ENCODE measurements at regions not wholly inside any gene's neighbourhood (a gene's known extent, or its start where the extent isn't known, plus 50 kb on each side); places are given as distances from the start of the nearest gene placed in this dataset.

- intact Hi-C loops (cut with micrococcal nuclease; ENCODE audit: unreplicated experiment) = no loop called here
- WGBS (ENCODE audit: low lambda C conversion rate) = 14% methylated on average over 2 of the region's 2 CpGs
- no peak overlapping the region for H3K9ac ChIP-seq (ENCODE audit: insufficient read depth, low read depth, low read length)
- H3K9me3 ChIP-seq (ENCODE audit: low read length) = no peaks in the 10 kb centered on the region
- H2AFZ ChIP-seq (ENCODE audit: low read length) = no peak overlapping the region
- H3K36me3 ChIP-seq (replicated peaks in 1 of 2; ENCODE audit: control insufficient read depth in 1 of 2, insufficient read depth in 2 of 2, low read length in 2 of 2) = no peaks in the 10 kb centered on the region
- no peaks in the 10 kb centered on the region for H3K4me1 ChIP-seq (ENCODE audit: insufficient read depth, low read length)
- no peak overlapping the region for H3K4me2 ChIP-seq (ENCODE audit: low read depth, low read length)
- ChIA-PET CTCF (ENCODE audit: low intra/inter-chr PET ratio, low total read pairs) (no interaction called here), POLR2A (no interaction called here)
- H3K27ac ChIP-seq (ENCODE audit: extremely low read length, insufficient read depth, low read length) = no peak overlapping the region
- H4K20me1 ChIP-seq (ENCODE audit: insufficient read depth, low read length) = no peaks in the 10 kb centered on the region
- no peak for TF ChIP-seq CC2D1A (CRISPR knock-in tag; IDR thresholded peaks at IDR 0.05)
- no peak for TF ChIP-seq ZNF460 (CRISPR knock-in tag; IDR thresholded peaks at IDR 0.05; ENCODE audit: borderline replicate concordance)
- TF ChIP-seq, protein P1, sequence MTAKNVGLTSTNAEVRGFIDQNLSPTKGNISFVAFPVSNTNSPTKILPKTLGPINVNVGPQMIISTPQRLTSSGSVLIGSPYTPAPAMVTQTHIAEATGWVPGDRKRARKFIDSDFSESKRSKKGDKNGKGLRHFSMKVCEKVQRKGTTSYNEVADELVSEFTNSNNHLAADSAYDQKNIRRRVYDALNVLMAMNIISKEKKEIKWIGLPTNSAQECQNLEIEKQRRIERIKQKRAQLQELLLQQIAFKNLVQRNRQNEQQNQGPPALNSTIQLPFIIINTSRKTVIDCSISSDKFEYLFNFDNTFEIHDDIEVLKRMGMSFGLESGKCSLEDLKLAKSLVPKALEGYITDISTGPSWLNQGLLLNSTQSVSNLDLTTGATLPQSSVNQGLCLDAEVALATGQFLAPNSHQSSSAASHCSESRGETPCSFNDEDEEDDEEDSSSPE (CRISPR knock-in tag; IDR thresholded peaks at IDR 0.05) = no peak
- TF ChIP-seq, protein P2, sequence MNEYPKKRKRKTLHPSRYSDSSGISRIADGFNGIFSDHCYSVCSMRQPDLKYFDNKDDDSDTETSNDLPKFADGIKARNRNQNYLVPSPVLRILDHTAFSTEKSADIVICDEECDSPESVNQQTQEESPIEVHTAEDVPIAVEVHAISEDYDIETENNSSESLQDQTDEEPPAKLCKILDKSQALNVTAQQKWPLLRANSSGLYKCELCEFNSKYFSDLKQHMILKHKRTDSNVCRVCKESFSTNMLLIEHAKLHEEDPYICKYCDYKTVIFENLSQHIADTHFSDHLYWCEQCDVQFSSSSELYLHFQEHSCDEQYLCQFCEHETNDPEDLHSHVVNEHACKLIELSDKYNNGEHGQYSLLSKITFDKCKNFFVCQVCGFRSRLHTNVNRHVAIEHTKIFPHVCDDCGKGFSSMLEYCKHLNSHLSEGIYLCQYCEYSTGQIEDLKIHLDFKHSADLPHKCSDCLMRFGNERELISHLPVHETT (CRISPR knock-in tag; conservative IDR thresholded peaks at IDR 0.05) = no peak
- TF ChIP-seq RBM22 (optimal IDR thresholded peaks at IDR 0.05; ENCODE audit: low read length) = no peak
- no peak for TF ChIP-seq SOX5 (CRISPR knock-in tag; IDR thresholded peaks at IDR 0.05; ENCODE audit: borderline replicate concordance)
- TF ChIP-seq, protein P3, sequence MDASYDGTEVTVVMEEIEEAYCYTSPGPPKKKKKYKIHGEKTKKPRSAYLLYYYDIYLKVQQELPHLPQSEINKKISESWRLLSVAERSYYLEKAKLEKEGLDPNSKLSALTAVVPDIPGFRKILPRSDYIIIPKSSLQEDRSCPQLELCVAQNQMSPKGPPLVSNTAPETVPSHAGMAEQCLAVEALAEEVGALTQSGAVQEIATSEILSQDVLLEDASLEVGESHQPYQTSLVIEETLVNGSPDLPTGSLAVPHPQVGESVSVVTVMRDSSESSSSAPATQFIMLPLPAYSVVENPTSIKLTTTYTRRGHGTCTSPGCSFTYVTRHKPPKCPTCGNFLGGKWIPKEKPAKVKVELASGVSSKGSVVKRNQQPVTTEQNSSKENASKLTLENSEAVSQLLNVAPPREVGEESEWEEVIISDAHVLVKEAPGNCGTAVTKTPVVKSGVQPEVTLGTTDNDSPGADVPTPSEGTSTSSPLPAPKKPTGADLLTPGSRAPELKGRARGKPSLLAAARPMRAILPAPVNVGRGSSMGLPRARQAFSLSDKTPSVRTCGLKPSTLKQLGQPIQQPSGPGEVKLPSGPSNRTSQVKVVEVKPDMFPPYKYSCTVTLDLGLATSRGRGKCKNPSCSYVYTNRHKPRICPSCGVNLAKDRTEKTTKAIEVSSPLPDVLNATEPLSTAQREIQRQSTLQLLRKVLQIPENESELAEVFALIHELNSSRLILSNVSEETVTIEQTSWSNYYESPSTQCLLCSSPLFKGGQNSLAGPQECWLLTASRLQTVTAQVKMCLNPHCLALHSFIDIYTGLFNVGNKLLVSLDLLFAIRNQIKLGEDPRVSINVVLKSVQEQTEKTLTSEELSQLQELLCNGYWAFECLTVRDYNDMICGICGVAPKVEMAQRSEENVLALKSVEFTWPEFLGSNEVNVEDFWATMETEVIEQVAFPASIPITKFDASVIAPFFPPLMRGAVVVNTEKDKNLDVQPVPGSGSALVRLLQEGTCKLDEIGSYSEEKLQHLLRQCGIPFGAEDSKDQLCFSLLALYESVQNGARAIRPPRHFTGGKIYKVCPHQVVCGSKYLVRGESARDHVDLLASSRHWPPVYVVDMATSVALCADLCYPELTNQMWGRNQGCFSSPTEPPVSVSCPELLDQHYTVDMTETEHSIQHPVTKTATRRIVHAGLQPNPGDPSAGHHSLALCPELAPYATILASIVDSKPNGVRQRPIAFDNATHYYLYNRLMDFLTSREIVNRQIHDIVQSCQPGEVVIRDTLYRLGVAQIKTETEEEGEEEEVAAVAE (CRISPR knock-in tag; IDR thresholded peaks at IDR 0.05; ENCODE audit: borderline replicate concordance) = no peak
- TF ChIP-seq REPIN1 (CRISPR knock-in tag; IDR thresholded peaks at IDR 0.05; ENCODE audit: borderline replicate concordance, low read depth) = no peak
- no peak for TF ChIP-seq EHMT2 (IDR thresholded peaks at IDR 0.05; ENCODE audit: borderline replicate concordance, low read depth, low read length)
- no peak for TF ChIP-seq TGIF2 (CRISPR knock-in tag; IDR thresholded peaks at IDR 0.05)
- TF ChIP-seq ZBTB38 (CRISPR knock-in tag; IDR thresholded peaks at IDR 0.05) = no peak
- TF ChIP-seq ZNF10 (CRISPR knock-in tag; IDR thresholded peaks at IDR 0.05; ENCODE audit: borderline replicate concordance, low read depth) = no peak
- TF ChIP-seq SAP130 (CRISPR knock-in tag; IDR thresholded peaks at IDR 0.05; ENCODE audit: low read depth) = no peak
- no peak for TF ChIP-seq GRHL1 (CRISPR knock-in tag; conservative IDR thresholded peaks at IDR 0.05)
- TF ChIP-seq NFKBIZ (CRISPR knock-in tag; IDR thresholded peaks at IDR 0.05) = no peak
- in situ Hi-C loops (cut with HindIII; ENCODE audit: extremely low pct_ligation_motif_present, low pct_unique_long_range_greater_than_20kb) = no loop called here
- no peaks in the 10 kb centered on the region for H3K27me3 ChIP-seq (ENCODE audit: control insufficient read depth in 1 of 2, insufficient read depth in 2 of 2, low read length in 2 of 2)
- FAIRE-seq (no peak), DNase-seq (ENCODE audit: low spot score) (no peak), ATAC-seq (no peak)
- no peak overlapping the region for H3K4me3 ChIP-seq (replicated peaks in 1 of 3; ENCODE audit: insufficient read depth in 1 of 3, low read depth in 2 of 3, low read length in 3 of 3)
- BruUV-seq (replicated peaks) = no TSS peak
- no peaks in the 10 kb centered on the region for H3K79me2 ChIP-seq (ENCODE audit: insufficient read depth, low read length)
These were observed 58.8 kb upstream of the ZNF804B start for GRCh38 chr7:88700725-88701124.
